Neural cell (in vitro differentiated cells): ENCODE measurements at regions not wholly inside any gene's neighbourhood (a gene's known extent, or its start where the extent isn't known, plus 50 kb on each side); places are given as distances from the start of the nearest gene placed in this dataset.

ENCODE experiments used
- H2AFZ ChIP-seq: fragments of 200-600, 300-800 bp; sonication (generic), shearing (Covaris generic); 2 replicates; pipeline ENCODE4 v1.6.0; 2014; ENCODE audit warnings: low read depth, mild to moderate bottlenecking, antibody characterized with exemption, low read length, moderate library complexity
- H3F3A ChIP-seq: fragments of 200-600 bp; shearing (Covaris generic); 2 replicates; pipeline ENCODE4 v1.6.1; 2016; ENCODE audit warnings: mild to moderate bottlenecking, moderate library complexity, mixed read lengths, antibody characterized with exemption, low read length; ENCODE audit not compliant: insufficient read depth, poor library complexity, severe bottlenecking
- H3K27ac ChIP-seq: fragments of 200-600, 300-800 bp; sonication (generic), shearing (Covaris generic); 2 replicates; pipeline ENCODE4 v1.5.1; 2014; ENCODE audit warnings: mild to moderate bottlenecking, low read length, moderate library complexity
- H3K27me3 ChIP-seq: fragments of 300-800, 200-600 bp; sonication (generic), shearing (Covaris generic); 2 replicates; pipeline ENCODE4 v1.6.0; 2014; ENCODE audit warnings: mild to moderate bottlenecking, low read depth, low read length, moderate library complexity; ENCODE audit not compliant: insufficient read depth
- H3K36me3 ChIP-seq: fragments of 300-800, 200-600 bp; sonication (generic), shearing (Covaris generic); 2 replicates; pipeline ENCODE4 v1.5.1; 2014; ENCODE audit warnings: mild to moderate bottlenecking, antibody characterized with exemption, low read length, moderate library complexity; ENCODE audit not compliant: insufficient read depth
- H3K4me2 ChIP-seq: fragments of 300-800, 200-600 bp; sonication (generic), shearing (Covaris generic); 2 replicates; pipeline ENCODE4 v1.6.0; 2014; ENCODE audit warnings: mild to moderate bottlenecking, low read length
- H3K4me3 ChIP-seq: fragments of 300-800, 200-600 bp; sonication (generic), shearing (Covaris generic); 2 replicates; pipeline ENCODE4 v1.5.1; 2014; ENCODE audit warnings: mild to moderate bottlenecking, low read length, moderate library complexity
- H3K79me2 ChIP-seq: fragments of 200-600 bp; shearing (Covaris generic); replicated peaks from 2 replicates; pipeline ENCODE4 v1.6.0; 2014; ENCODE audit warnings: mild to moderate bottlenecking, low read length, moderate library complexity; ENCODE audit not compliant: insufficient read depth
- H3K9ac ChIP-seq: fragments of 300-800, 200-600 bp; sonication (generic), shearing (Covaris generic); 2 replicates; pipeline ENCODE4 v1.6.1; 2016; ENCODE audit warnings: mild to moderate bottlenecking, low read length, mixed read lengths
- H3K9me2 ChIP-seq: fragments of 200-600 bp; shearing (Covaris generic); 2 replicates; pipeline ENCODE4 v1.6.1; 2016; ENCODE audit warnings: mild to moderate bottlenecking, low read length, mixed read lengths; ENCODE audit not compliant: insufficient read depth
- H3K9me3 ChIP-seq: fragments of 200-600, 300-800 bp; sonication (generic), shearing (Covaris generic); 2 replicates; pipeline ENCODE4 v1.6.1; 2016; ENCODE audit warnings: mild to moderate bottlenecking, mixed run types, low read length, moderate library complexity, mixed read lengths
- H4K20me1 ChIP-seq: fragments of 200-600 bp; shearing (Covaris generic); 2 replicates; pipeline ENCODE4 v1.6.1; 2016; ENCODE audit warnings: mild to moderate bottlenecking, mixed run types; ENCODE audit not compliant: insufficient read depth
- CTCF ChIP-seq: fragments of 450-650 bp; IDR thresholded peaks from 2 replicates; pipeline ENCODE4 v1.5.1; 2014; ENCODE audit warnings: antibody characterized with exemption, mild to moderate bottlenecking, moderate library complexity; ENCODE audit not compliant: poor library complexity, severe bottlenecking
- EP300 ChIP-seq: fragments of 450-650 bp; conservative IDR thresholded peaks from 2 replicates; pipeline ENCODE4 v1.6.1; 2014; ENCODE audit warnings: antibody characterized with exemption, mild to moderate bottlenecking, moderate library complexity; ENCODE audit not compliant: poor library complexity, severe bottlenecking
- EZH2 ChIP-seq: fragments of 200-600, 300-800 bp; shearing (Covaris generic), sonication (generic); IDR thresholded peaks from 2 replicates; pipeline ENCODE4 v1.6.1; 2014; ENCODE audit warnings: antibody characterized with exemption, low read length, borderline replicate concordance, mild to moderate bottlenecking; ENCODE audit not compliant: insufficient read depth, poor library complexity, severe bottlenecking
- MXI1 ChIP-seq: fragments of 450-650 bp; conservative IDR thresholded peaks from 2 replicates; pipeline ENCODE4 v1.6.1; 2014; ENCODE audit warnings: antibody characterized with exemption, mild to moderate bottlenecking; ENCODE audit not compliant: poor library complexity, severe bottlenecking
- POLR2AphosphoS5 ChIP-seq: IDR thresholded peaks from 2 replicates; pipeline ENCODE4 v1.6.1; 2012
- RAD21 ChIP-seq: fragments of 450-650 bp; conservative IDR thresholded peaks from 2 replicates; pipeline ENCODE4 v1.6.1; 2014; ENCODE audit warnings: antibody characterized with exemption, mild to moderate bottlenecking, moderate library complexity
- REST ChIP-seq: IDR thresholded peaks from 2 replicates; pipeline ENCODE4 v1.6.1; 2012; ENCODE audit warnings: borderline replicate concordance
- SMC3 ChIP-seq: fragments of 450-650 bp; conservative IDR thresholded peaks from 2 replicates; pipeline ENCODE4 v1.6.1; 2014; ENCODE audit warnings: antibody characterized with exemption, mild to moderate bottlenecking, moderate library complexity; ENCODE audit not compliant: poor library complexity
- TAF1 ChIP-seq: IDR thresholded peaks from 2 replicates; pipeline ENCODE4 v1.6.1; 2012; ENCODE audit warnings: low read depth

GRCh38 chr10:6987536-6987945 lies 407.5 kb upstream of the PRKCQ start:
- no peak for TF ChIP-seq REST
- TF ChIP-seq RAD21: no peak
- TF ChIP-seq POLR2AphosphoS5: no peak
- TF ChIP-seq MXI1: no peak
- TF ChIP-seq SMC3: no peak
- H2AFZ ChIP-seq: no peak overlapping the region
- H3K4me3 ChIP-seq: no peak overlapping the region
- no peaks in the 10 kb centered on the region for H3K9me2 ChIP-seq
- no peaks in the 10 kb centered on the region for H4K20me1 ChIP-seq
- H3K27me3 ChIP-seq: no peaks in the 10 kb centered on the region
- H3K79me2 ChIP-seq: no peaks in the 10 kb centered on the region
- H3K36me3 ChIP-seq: no peaks in the 10 kb centered on the region
- H3K9ac ChIP-seq: no peak overlapping the region
- no peak overlapping the region for H3K4me2 ChIP-seq
- H3F3A ChIP-seq: no peaks in the 10 kb centered on the region
- no peaks in the 10 kb centered on the region for H3K9me3 ChIP-seq
- no peak overlapping the region for H3K27ac ChIP-seq

GRCh38 chr10:6986927-6987326 lies 406.9 kb upstream of the PRKCQ start:
- no peak for TF ChIP-seq POLR2AphosphoS5
- TF ChIP-seq CTCF: no peak
- no peak for TF ChIP-seq TAF1
- no peak for TF ChIP-seq MXI1
- TF ChIP-seq REST: no peak
- no peak for TF ChIP-seq EZH2
- TF ChIP-seq EP300: no peak
- Histone ChIP-seq H3K9me2 (no peaks in the 10 kb centered on the region), H3K9me3 (no peaks in the 10 kb centered on the region), H3K9ac (no peak overlapping the region), H3K27me3 (no peaks in the 10 kb centered on the region), H3K36me3 (no peaks in the 10 kb centered on the region), H3K4me2 (no peak overlapping the region), H3K4me3 (no peak overlapping the region), H3F3A (no peaks in the 10 kb centered on the region), H4K20me1 (no peaks in the 10 kb centered on the region), H3K27ac (no peak overlapping the region), H3K79me2 (no peaks in the 10 kb centered on the region), H2AFZ (no peak overlapping the region)
